WI38 (cell line): ENCODE measurements at regions not wholly inside any gene's neighbourhood (a gene's known extent, or its start where the extent isn't known, plus 50 kb on each side); places are given as distances from the start of the nearest gene placed in this dataset.

Experiments
- H3K4me3 ChIP-seq: 2 replicates; pipeline ENCODE4 v1.5.1; 2011; ENCODE audit warnings: low read depth, mild to moderate bottlenecking, control low read depth, low read length
- CTCF ChIP-seq: IDR thresholded peaks from 2 replicates; pipeline ENCODE4 v1.5.1; 2012; ENCODE audit warnings: low read depth, mild to moderate bottlenecking, control low read depth, low read length

DNA sequence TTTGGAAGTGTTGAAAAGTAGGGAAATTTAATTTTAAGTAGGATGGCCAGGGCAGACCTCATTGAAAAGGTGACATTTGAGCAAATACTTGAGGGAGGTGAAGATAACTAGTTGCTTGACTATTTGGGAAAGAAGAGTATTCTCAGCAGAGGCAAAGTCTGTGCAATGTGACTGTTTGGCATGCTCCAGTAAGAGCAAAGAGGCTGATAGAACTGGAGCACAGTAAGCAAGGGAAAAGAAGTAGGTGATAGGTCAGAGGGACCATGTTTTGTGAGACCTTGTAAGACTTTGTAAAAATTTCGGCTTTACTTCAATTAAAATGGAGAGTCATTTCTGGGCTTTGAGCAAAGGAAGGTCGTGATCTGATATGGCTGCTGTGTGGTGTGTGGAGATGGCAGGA lies 335.8 kb downstream of the ZIC1 start:
- no peak for TF ChIP-seq CTCF

DNA sequence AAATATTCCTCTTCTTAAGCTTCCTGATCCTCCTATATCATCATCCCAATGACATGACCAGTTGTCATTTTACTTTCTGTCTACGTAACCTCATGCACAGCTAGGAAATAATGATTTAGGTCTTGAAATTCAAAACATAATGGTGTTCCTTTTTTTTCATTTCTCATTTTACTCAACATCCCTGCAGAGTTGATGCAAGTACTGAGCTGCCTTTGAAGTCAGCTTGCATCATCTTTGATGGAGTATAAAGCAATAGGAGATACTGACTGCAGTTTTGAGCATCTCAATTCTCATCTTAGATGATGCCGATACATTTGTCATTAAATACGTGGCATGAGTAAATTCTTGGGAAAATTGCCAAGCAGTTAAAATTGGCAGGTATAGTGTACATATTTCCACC lies 346.1 kb downstream of the ZIC1 start:
- no peak for TF ChIP-seq CTCF
- no peak overlapping the region for H3K4me3 ChIP-seq

More for the DNA sequence above, 335.8 kb downstream of the ZIC1 start:
- no peak overlapping the region for H3K4me3 ChIP-seq

DNA sequence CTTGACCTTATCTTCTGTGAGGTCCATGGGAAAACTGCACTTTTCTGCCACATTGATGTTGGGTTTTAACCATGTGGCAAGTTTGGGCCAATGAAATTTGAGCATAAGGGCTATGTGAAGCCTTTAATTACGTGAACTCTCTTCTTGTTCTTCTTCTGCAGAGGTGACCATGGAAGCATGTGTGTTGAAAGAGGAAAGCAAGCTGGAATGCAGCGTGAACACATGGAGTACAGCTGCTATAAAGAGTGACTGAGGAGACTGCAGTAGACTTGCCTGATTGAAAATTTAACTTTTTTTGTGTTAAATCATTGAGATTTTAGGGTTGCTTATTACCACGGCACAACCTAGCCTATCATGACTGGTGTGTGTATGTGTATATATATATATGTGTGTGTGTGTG lies 347.3 kb downstream of the ZIC1 start:
- no peak overlapping the region for H3K4me3 ChIP-seq

DNA sequence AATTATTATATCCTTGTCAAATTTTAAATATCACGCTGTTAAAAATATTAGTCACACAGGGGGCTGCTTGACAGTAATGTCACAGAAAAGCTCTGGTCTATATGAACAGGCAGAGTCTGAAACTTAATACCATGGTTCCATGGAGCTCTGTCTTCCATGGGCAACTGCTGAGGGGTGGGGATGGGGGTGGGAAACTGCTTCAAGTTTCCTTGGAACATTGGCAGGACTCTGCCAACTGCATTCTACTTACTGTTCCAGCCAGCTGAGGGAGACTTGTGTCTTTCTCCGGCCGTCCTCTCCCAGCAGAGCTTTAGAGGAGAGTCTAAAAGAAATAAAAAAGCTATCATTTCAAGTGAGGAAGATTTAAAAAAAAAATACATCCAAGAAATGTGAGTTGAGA lies 348.7 kb downstream of the ZIC1 start:
- TF ChIP-seq CTCF = no peak

More for the DNA sequence above, 347.3 kb downstream of the ZIC1 start:
- TF ChIP-seq CTCF = no peak

GRCh38 chr3:147758771-147759170 lies 349.6 kb downstream of the ZIC1 start:
- no peak for TF ChIP-seq CTCF
- no peak overlapping the region for H3K4me3 ChIP-seq

More for the DNA sequence above, 348.7 kb downstream of the ZIC1 start:
- H3K4me3 ChIP-seq = no peak overlapping the region

GRCh38 chr3:147760085-147760484 lies 350.9 kb downstream of the ZIC1 start:
- TF ChIP-seq CTCF = no peak
- H3K4me3 ChIP-seq = no peak overlapping the region

- TF ChIP-seq CTCF = no peak
- no peak overlapping the region for H3K4me3 ChIP-seq
Measured at GRCh38 chr3:147760941-147761340, 351.8 kb downstream of the ZIC1 start.
